GM23338 (cell line): ENCODE measurements at regions not wholly inside any gene's neighbourhood (a gene's known extent, or its start where the extent isn't known, plus 50 kb on each side); places are given as distances from the start of the nearest gene placed in this dataset.

ENCODE experiments used
- CREB1 ChIP-seq: fragments of 250-450 bp; sonication (Bioruptor Pico); IDR thresholded peaks from 2 replicates; pipeline ENCODE4 v1.5.0; 2020; ENCODE audit warnings: low read depth, mild to moderate bottlenecking, moderate library complexity
- CTCF ChIP-seq, 2 experiments: fragments of 200-600 bp in 1 of 2; sonication (generic) in 1 of 2; conservative IDR thresholded peaks; 2 replicates each; pipeline versions ENCODE4 v1.5.1 to v1.6.1; 2016 to 2017; ENCODE audit warnings: antibody characterized with exemption in 2 of 2, low read depth in 2 of 2, mild to moderate bottlenecking in 2 of 2, moderate library complexity in 1 of 2
- ETS1 ChIP-seq: IDR thresholded peaks from 2 replicates; pipeline ENCODE4 v1.6.1; 2016; ENCODE audit warnings: antibody characterized with exemption
- EZH2 ChIP-seq: fragments of 200-600 bp; sonication (generic); IDR thresholded peaks from one replicate; pipeline ENCODE4 v1.8.0; 2017; ENCODE audit warnings: antibody characterized with exemption, mild to moderate bottlenecking, low read depth; ENCODE audit not compliant: unreplicated experiment
- EZH2phosphoT487 ChIP-seq: fragments of 200-600 bp; sonication (generic); IDR thresholded peaks from one replicate; pipeline ENCODE4 v1.8.1; 2018; ENCODE audit warnings: antibody characterized with exemption; ENCODE audit not compliant: unreplicated experiment
- JUNB ChIP-seq: IDR thresholded peaks from one replicate; pipeline ENCODE4 v1.6.1; 2016; ENCODE audit warnings: antibody characterized with exemption; ENCODE audit not compliant: unreplicated experiment
- NANOG ChIP-seq: IDR thresholded peaks from 2 replicates; pipeline ENCODE4 v1.6.1; 2016; ENCODE audit warnings: antibody characterized with exemption, borderline replicate concordance
- POLR2AphosphoS5 ChIP-seq: IDR thresholded peaks from 2 replicates; pipeline ENCODE4 v1.6.1; 2016; ENCODE audit warnings: antibody characterized with exemption, low read depth
- REST ChIP-seq: IDR thresholded peaks from one replicate; pipeline ENCODE4 v1.6.1; 2018; ENCODE audit warnings: antibody characterized with exemption; ENCODE audit not compliant: unreplicated experiment
- ZNF331 ChIP-seq: fragments of 250-450 bp; sonication (Bioruptor Pico); IDR thresholded peaks from 2 replicates; pipeline ENCODE4 v1.5.0; 2020; ENCODE audit warnings: low read depth, mild to moderate bottlenecking, moderate library complexity

GRCh38 chr3:163817015-163817414 lies 1261.3 kb downstream of the SI start:
- TF ChIP-seq EZH2, result no peak
- TF ChIP-seq CTCF (conservative IDR thresholded peaks at IDR 0.05; ENCODE audit: low read depth in 2 of 2), result no peak
- TF ChIP-seq EZH2phosphoT487, result no peak
- no peak for TF ChIP-seq REST
- no peak for TF ChIP-seq POLR2AphosphoS5
- TF ChIP-seq CREB1 (CRISPR knock-in tag), result no peak
- no peak for TF ChIP-seq ETS1
- TF ChIP-seq ZNF331, result no peak
- TF ChIP-seq NANOG, result no peak
- no peak for TF ChIP-seq JUNB
